OCI-LY7 (cell line): ENCODE measurements at regions not wholly inside any gene's neighbourhood (a gene's known extent, or its start where the extent isn't known, plus 50 kb on each side); places are given as distances from the start of the nearest gene placed in this dataset.

Experiments
- BruUV-seq: library from RNA; stranded (reverse); fragments of 400-500 nt; replicated peaks from 2 replicates; lab custom pipeline; 2021; lab: Mats Ljungman, UMichigan
- CTCF ChIA-PET: fragments of 300-600 bp; sonication (Branson Sonifier 250); formaldehyde crosslinking; loops from one replicate; lab custom pipeline; 2022; ENCODE audit warnings: antibody characterized with exemption; ENCODE audit not compliant: unreplicated experiment; lab: Charles Lee
- POLR2A ChIA-PET: fragments of 300-600 bp; sonication (Branson Sonifier 250); formaldehyde crosslinking; loops from one replicate; lab custom pipeline; 2022; ENCODE audit warnings: antibody characterized with exemption; lab: Charles Lee
- DNase-seq: peaks from one replicate; pipeline ENCODE4 v3.0.0-alpha.2; 2015; ENCODE audit warnings: low spot score
- H2AFZ ChIP-seq: fragments of 200-600 bp; sonication (generic), shearing (Covaris generic); 2 replicates; pipeline ENCODE4 v1.6.1; 2014; ENCODE audit warnings: mild to moderate bottlenecking, antibody characterized with exemption, low read length, moderate library complexity
- H3K27ac ChIP-seq: fragments of 200-600 bp; sonication (generic); 2 replicates; pipeline ENCODE4 v1.5.1; 2014; ENCODE audit warnings: mixed run types, low read depth, mild to moderate bottlenecking, moderate library complexity, low read length, inconsistent platforms; ENCODE audit not compliant: poor library complexity, severe bottlenecking
- H3K36me3 ChIP-seq: fragments of 200-600 bp; sonication (generic); 2 replicates; pipeline ENCODE4 v1.6.1; 2014; ENCODE audit warnings: mild to moderate bottlenecking, antibody characterized with exemption, low read length, moderate library complexity, mixed read lengths; ENCODE audit not compliant: insufficient read depth
- H3K4me1 ChIP-seq: fragments of 200-600 bp; sonication (generic); 2 replicates; pipeline ENCODE4 v1.5.1; 2014; ENCODE audit warnings: mild to moderate bottlenecking, low read length; ENCODE audit not compliant: insufficient read depth, poor library complexity, severe bottlenecking
- H3K4me2 ChIP-seq: fragments of 200-600 bp; sonication (generic); 2 replicates; pipeline ENCODE4 v1.6.1; 2014; ENCODE audit warnings: mild to moderate bottlenecking, low read length
- H3K4me3 ChIP-seq: fragments of 200-600 bp; sonication (generic); 2 replicates; pipeline ENCODE4 v1.5.1; 2014; ENCODE audit warnings: mild to moderate bottlenecking, low read depth, low read length; ENCODE audit not compliant: poor library complexity, severe bottlenecking
- H3K79me2 ChIP-seq: fragments of 200-600 bp; sonication (generic); 2 replicates; pipeline ENCODE4 v1.6.1; 2016; ENCODE audit warnings: low read depth, mild to moderate bottlenecking, low read length, moderate library complexity, mixed read lengths; ENCODE audit not compliant: insufficient read depth
- H3K9me2 ChIP-seq: fragments of 200-600 bp; sonication (generic); 2 replicates; pipeline ENCODE4 v1.6.1; 2016; ENCODE audit warnings: mild to moderate bottlenecking, low read length, mixed read lengths; ENCODE audit not compliant: insufficient read depth
- H3K9me3 ChIP-seq: fragments of 200-600 bp; sonication (generic); 2 replicates; pipeline ENCODE4 v1.6.1; 2014; ENCODE audit warnings: mild to moderate bottlenecking, mixed run types, low read length, mixed read lengths
- H4K20me1 ChIP-seq: fragments of 200-600 bp; sonication (generic); 2 replicates; pipeline ENCODE4 v1.6.1; 2014; ENCODE audit warnings: mild to moderate bottlenecking, antibody characterized with exemption, low read length, moderate library complexity, mixed read lengths; ENCODE audit not compliant: insufficient read depth
- CTCF ChIP-seq: fragments of 200-600 bp; sonication (generic); conservative IDR thresholded peaks from 2 replicates; pipeline ENCODE4 v1.5.1; 2014; ENCODE audit warnings: mild to moderate bottlenecking, antibody characterized with exemption, low read length, moderate library complexity, mixed read lengths
- EZH2phosphoT487 ChIP-seq: fragments of 200-600 bp; sonication (generic); IDR thresholded peaks from 2 replicates; pipeline ENCODE4 v1.6.1; 2018; ENCODE audit warnings: low read depth, borderline replicate concordance, mild to moderate bottlenecking, mixed run types, antibody characterized with exemption, low read length, moderate library complexity, mixed read lengths
- intact Hi-C: fragments of 100-400 bp; cut with micrococcal nuclease; formaldehyde crosslinking; loops from one replicate; pipeline ENCODE4 v1.10.0; 2022; ENCODE audit not compliant: unreplicated experiment

GRCh38 chr13:34620074-34620850, 321.8 kb upstream of the NBEA start:
- ChIA-PET POLR2A (no interaction called here), CTCF (no interaction called here)
- Histone ChIP-seq H3K4me3 (no peak overlapping the region), H3K9me2 (no peaks in the 10 kb centered on the region), H3K27ac (no peak overlapping the region), H3K4me2 (no peak overlapping the region), H4K20me1 (no peaks in the 10 kb centered on the region), H3K36me3 (no peaks in the 10 kb centered on the region), H3K9me3 (no peaks in the 10 kb centered on the region), H3K4me1 (no peaks in the 10 kb centered on the region), H2AFZ (no peak overlapping the region), H3K79me2 (no peaks in the 10 kb centered on the region)
- intact Hi-C loops = no loop called here
- no peak for DNase-seq
- no TSS peak for BruUV-seq
- TF ChIP-seq EZH2phosphoT487 (no peak), CTCF (no peak)

GRCh38 chr13:34620862-34621261, 321.2 kb upstream of the NBEA start:
- Histone ChIP-seq H3K79me2 (no peaks in the 10 kb centered on the region), H3K4me3 (no peak overlapping the region), H3K27ac (no peak overlapping the region), H3K36me3 (no peaks in the 10 kb centered on the region), H4K20me1 (no peaks in the 10 kb centered on the region), H3K4me2 (no peak overlapping the region), H3K9me2 (no peaks in the 10 kb centered on the region), H3K9me3 (no peaks in the 10 kb centered on the region), H2AFZ (no peak overlapping the region), H3K4me1 (no peaks in the 10 kb centered on the region)
- BruUV-seq = no TSS peak
- no peak for DNase-seq
- CTCF ChIA-PET = no interaction called here
- intact Hi-C loops = no loop called here
- TF ChIP-seq EZH2phosphoT487 (no peak), CTCF (no peak)
- POLR2A ChIA-PET = no interaction called here

- Histone ChIP-seq H3K36me3 (no peaks in the 10 kb centered on the region), H4K20me1 (no peaks in the 10 kb centered on the region), H3K4me3 (no peak overlapping the region), H3K27ac (no peak overlapping the region), H3K9me3 (no peaks in the 10 kb centered on the region), H3K4me2 (no peak overlapping the region), H2AFZ (no peak overlapping the region), H3K9me2 (no peaks in the 10 kb centered on the region), H3K79me2 (no peaks in the 10 kb centered on the region), H3K4me1 (no peaks in the 10 kb centered on the region)
- TF ChIP-seq EZH2phosphoT487 = no peak
- TF ChIP-seq CTCF = no peak
- POLR2A ChIA-PET = interaction anchor here (0.6 to 0.7 kb wide), 3 partner anchors 12 to 527 kb away, joined by 3 to 4 read pairs (median 3); no protein-coding TSS in a partner anchor
- BruUV-seq = no TSS peak
- intact Hi-C loops = no loop called here
- CTCF ChIA-PET = no interaction called here
- no peak for DNase-seq
These were observed 318.7 kb upstream of the NBEA start for GRCh38 chr13:34623331-34623730.
